B cell (primary cell): ENCODE measurements at regions not wholly inside any gene's neighbourhood (a gene's known extent, or its start where the extent isn't known, plus 50 kb on each side); places are given as distances from the start of the nearest gene placed in this dataset.

Source experiments
- ATAC-seq: fragments of 200-7000 bp; cut with Tn5 transposase; one replicate; pipeline ENCODE4 v1.10.0; 2021; ENCODE audit warnings: low read depth, mild to moderate bottlenecking, moderate number of reproducible peaks, moderate library complexity
- CTCF ChIA-PET: fragments of 350-600 bp; sonication (Branson Sonifier 250); formaldehyde crosslinking; loops from one replicate; lab custom pipeline; 2021; ENCODE audit warnings: antibody characterized with exemption, inconsistent platforms; lab: Charles Lee
- POLR2A ChIA-PET: fragments of 350-600 bp; sonication (Branson Sonifier 250); formaldehyde crosslinking; loops from one replicate; lab custom pipeline; 2021; ENCODE audit warnings: antibody characterized with exemption; lab: Charles Lee
- DNase-seq: peaks from one replicate; pipeline ENCODE4 v3.0.0; 2013
- H2AFZ ChIP-seq: 2 replicates; pipeline ENCODE4 v1.6.1; 2012; ENCODE audit warnings: mild to moderate bottlenecking, low read depth, low read length; ENCODE audit not compliant: insufficient read depth, poor library complexity, severe bottlenecking
- H3K27ac ChIP-seq, 2 donors: 1 replicate in 1 of 2; 2 replicates in 1 of 2; pipeline ENCODE4 v1.5.1; 2012 to 2013; ENCODE audit warnings: low read length in 2 of 2, mild to moderate bottlenecking in 2 of 2, moderate library complexity in 1 of 2
- H3K27me3 ChIP-seq, 4 experiments: fragments of 200-600 bp in 1 of 4; sonication (generic) in 1 of 4; replicated peaks in 1 of 4; 1 replicate in 2 of 4; 2 replicates in 2 of 4; pipeline versions ENCODE4 v1.6.1 to v1.7.0; 2013 to 2016; ENCODE audit warnings: low read length in 3 of 4, mild to moderate bottlenecking in 2 of 4, mixed read lengths in 1 of 4, moderate library complexity in 1 of 4; ENCODE audit not compliant: insufficient read depth in 4 of 4, control insufficient read depth in 3 of 4; ENCODE audit errors: control extremely low read depth in 1 of 4
- H3K36me3 ChIP-seq, 2 experiments: replicated peaks in 1 of 2; 1 replicate in 1 of 2; 2 replicates in 1 of 2; pipeline versions ENCODE4 v1.6.1 to v1.7.1; 2013; ENCODE audit warnings: low read length in 1 of 2; ENCODE audit not compliant: insufficient read depth in 2 of 2, control insufficient read depth in 1 of 2; ENCODE audit errors: control extremely low read depth in 1 of 2, extremely low read depth in 1 of 2
- H3K4me1 ChIP-seq, 2 donors: fragments of 200-600 bp in 1 of 2; sonication (generic) in 1 of 2; 1 replicate in 1 of 2; 2 replicates in 1 of 2; pipeline versions ENCODE4 v1.5.1 to v1.6.1; 2013 to 2017; ENCODE audit warnings: low read length in 2 of 2; ENCODE audit not compliant: control insufficient read depth in 2 of 2, insufficient read depth in 2 of 2
- H3K4me2 ChIP-seq: replicated peaks from 2 replicates; pipeline ENCODE3; 2012; ENCODE audit warnings: mild to moderate bottlenecking, low read depth, low read length; ENCODE audit not compliant: poor library complexity, severe bottlenecking
- H3K4me3 ChIP-seq, 5 experiments: fragments of 200-600 bp in 1 of 5; sonication (generic) in 1 of 5; 1 replicate in 3 of 5; 2 replicates in 2 of 5; pipeline versions ENCODE4 v1.5.1 to v1.7.0; 2011 to 2016; ENCODE audit warnings: low read length in 4 of 5, mild to moderate bottlenecking in 4 of 5, low read depth in 2 of 5, control low read depth in 1 of 5, moderate library complexity in 1 of 5; ENCODE audit not compliant: insufficient read depth in 1 of 5; ENCODE audit errors: control extremely low read depth in 1 of 5, extremely low read depth in 1 of 5
- H3K79me2 ChIP-seq: fragments of 200-600 bp; sonication (generic); one replicate; pipeline ENCODE4 v1.6.0; 2016; ENCODE audit warnings: low read length; ENCODE audit not compliant: control insufficient read depth, insufficient read depth
- H3K9ac ChIP-seq: fragments of 200-600 bp; sonication (generic); 2 replicates; pipeline ENCODE4 v1.6.1; 2017; ENCODE audit warnings: mild to moderate bottlenecking, low read length, moderate library complexity
- H3K9me3 ChIP-seq, 3 donors: one replicate each; pipeline versions ENCODE4 v1.6.1 to v1.7.1; 2013; ENCODE audit warnings: low read length in 2 of 3; ENCODE audit not compliant: control insufficient read depth in 2 of 3, insufficient read depth in 1 of 3; ENCODE audit errors: control extremely low read depth in 1 of 3
- H4K20me1 ChIP-seq: 2 replicates; pipeline ENCODE4 v1.6.0; 2012; ENCODE audit warnings: mild to moderate bottlenecking, low read length; ENCODE audit not compliant: insufficient read depth, control insufficient read depth, poor library complexity, severe bottlenecking
- H3K27ac Mint-ChIP-seq: one replicate; pipeline ENCODE4 v1.8.0; 2021; ENCODE audit warnings: mixed read lengths
- H3K27me3 Mint-ChIP-seq: one replicate; pipeline ENCODE4 v1.8.0; 2021; ENCODE audit warnings: mixed read lengths
- H3K4me1 Mint-ChIP-seq: one replicate; pipeline ENCODE4 v1.8.0; 2021; ENCODE audit warnings: mixed read lengths
- H3K4me3 Mint-ChIP-seq: one replicate; pipeline ENCODE4 v1.8.0; 2021; ENCODE audit warnings: mixed read lengths
- H3K9me3 Mint-ChIP-seq: one replicate; pipeline ENCODE4 v1.8.0; 2022; ENCODE audit warnings: mixed read lengths; ENCODE audit not compliant: insufficient read depth
- EZH2 ChIP-seq: IDR thresholded peaks from 2 replicates; pipeline ENCODE4 v1.6.1; 2012; ENCODE audit warnings: borderline replicate concordance, low read depth, mild to moderate bottlenecking, moderate library complexity, low read length; ENCODE audit not compliant: insufficient read depth, poor library complexity, severe bottlenecking
- WGBS: methylation state at CpG from one replicate; pipeline ENCODE4 v1.1.5; 2013; ENCODE audit warnings: missing lambda C conversion rate; ENCODE audit not compliant: insufficient coverage; 5-methylcytosine and 5-hydroxymethylcytosine counted together
- intact Hi-C: fragments of 100-400 bp; cut with micrococcal nuclease; formaldehyde crosslinking; loops from one replicate; pipeline ENCODE4 v1.10.0; 2022
- TF ChIP-seq, protein P1 (sequence below): fragments of 200-600 bp; IDR thresholded peaks from one replicate; pipeline ENCODE4 v1.8.0; 2022; ENCODE audit warnings: antibody characterized with exemption, mild to moderate bottlenecking

DNA sequence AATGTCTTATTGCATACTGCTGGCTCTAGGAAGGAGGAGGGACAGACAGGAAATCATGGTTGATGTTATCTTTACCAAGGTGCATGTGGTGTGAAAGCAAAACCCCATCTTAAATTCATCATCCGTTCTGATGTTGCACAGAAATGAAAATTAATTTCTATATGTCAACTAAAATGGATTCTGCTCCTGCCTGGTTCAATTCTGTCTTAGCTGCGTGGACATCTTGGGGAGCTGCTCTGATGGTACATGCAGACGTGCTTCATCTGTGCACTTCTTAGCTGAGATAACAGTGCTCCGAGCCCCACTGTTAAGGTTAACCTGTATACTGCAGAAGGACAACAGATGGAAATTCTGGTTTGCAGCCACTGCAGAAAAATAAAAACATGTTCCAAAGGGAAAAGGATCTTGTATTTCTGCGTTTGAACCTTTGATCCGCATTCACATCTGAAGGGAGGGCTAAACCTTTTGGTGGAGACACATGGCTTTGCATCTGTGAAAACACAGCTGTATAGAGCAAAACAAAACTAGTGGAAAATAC lies 155.6 kb downstream of the TM9SF2 start:
- H3K27me3 Mint-ChIP-seq = peaks cover 5% of the 10 kb centered on the region
- Histone ChIP-seq H3K36me3 (no peaks in the 10 kb centered on the region), H3K4me3 (no peak overlapping the region), H2AFZ (no peak overlapping the region), H3K9ac (no peak overlapping the region), H4K20me1 (peaks cover 17% of the 10 kb centered on the region), H3K9me3 (no peaks in the 10 kb centered on the region), H3K4me2 (no peak overlapping the region), H3K79me2 (peaks cover 7% of the 10 kb centered on the region), H3K27ac (no peak overlapping the region), H3K4me1 (peaks cover 14 to 18% of the 10 kb centered on the region in 2 donors), H3K27me3 (peaks cover 0 to 13% (median 11%) of the 10 kb centered on the region in 4 experiments)
- WGBS = 97% methylated on average over 5 of the region's 6 CpGs
- no peak for ATAC-seq
- peak; percentile 9 for DNase-seq
- H3K9me3 Mint-ChIP-seq = no peaks in the 10 kb centered on the region
- no peak overlapping the region for H3K4me3 Mint-ChIP-seq
- POLR2A ChIA-PET = interaction anchor here (0.5 kb wide), 1 partner anchor 10 kb away, joined by 7 read pairs; no protein-coding TSS in a partner anchor
- TF ChIP-seq, protein P1, sequence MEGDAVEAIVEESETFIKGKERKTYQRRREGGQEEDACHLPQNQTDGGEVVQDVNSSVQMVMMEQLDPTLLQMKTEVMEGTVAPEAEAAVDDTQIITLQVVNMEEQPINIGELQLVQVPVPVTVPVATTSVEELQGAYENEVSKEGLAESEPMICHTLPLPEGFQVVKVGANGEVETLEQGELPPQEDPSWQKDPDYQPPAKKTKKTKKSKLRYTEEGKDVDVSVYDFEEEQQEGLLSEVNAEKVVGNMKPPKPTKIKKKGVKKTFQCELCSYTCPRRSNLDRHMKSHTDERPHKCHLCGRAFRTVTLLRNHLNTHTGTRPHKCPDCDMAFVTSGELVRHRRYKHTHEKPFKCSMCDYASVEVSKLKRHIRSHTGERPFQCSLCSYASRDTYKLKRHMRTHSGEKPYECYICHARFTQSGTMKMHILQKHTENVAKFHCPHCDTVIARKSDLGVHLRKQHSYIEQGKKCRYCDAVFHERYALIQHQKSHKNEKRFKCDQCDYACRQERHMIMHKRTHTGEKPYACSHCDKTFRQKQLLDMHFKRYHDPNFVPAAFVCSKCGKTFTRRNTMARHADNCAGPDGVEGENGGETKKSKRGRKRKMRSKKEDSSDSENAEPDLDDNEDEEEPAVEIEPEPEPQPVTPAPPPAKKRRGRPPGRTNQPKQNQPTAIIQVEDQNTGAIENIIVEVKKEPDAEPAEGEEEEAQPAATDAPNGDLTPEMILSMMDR = no peak
- no peak for TF ChIP-seq EZH2
- CTCF ChIA-PET = interaction anchor here (0.6 to 8.0 kb wide), 28 partner anchors 9 to 1012 kb away, joined by 3 to 105 read pairs (median 4); no protein-coding TSS in a partner anchor
- no peak overlapping the region for H3K27ac Mint-ChIP-seq
- intact Hi-C loops = loop anchor here (1.0 to 5.0 kb wide), 6 partner anchors 214 to 1445 kb away; partner anchors contain the start of gene GGACT
- H3K4me1 Mint-ChIP-seq = peaks cover 23% of the 10 kb centered on the region

DNA sequence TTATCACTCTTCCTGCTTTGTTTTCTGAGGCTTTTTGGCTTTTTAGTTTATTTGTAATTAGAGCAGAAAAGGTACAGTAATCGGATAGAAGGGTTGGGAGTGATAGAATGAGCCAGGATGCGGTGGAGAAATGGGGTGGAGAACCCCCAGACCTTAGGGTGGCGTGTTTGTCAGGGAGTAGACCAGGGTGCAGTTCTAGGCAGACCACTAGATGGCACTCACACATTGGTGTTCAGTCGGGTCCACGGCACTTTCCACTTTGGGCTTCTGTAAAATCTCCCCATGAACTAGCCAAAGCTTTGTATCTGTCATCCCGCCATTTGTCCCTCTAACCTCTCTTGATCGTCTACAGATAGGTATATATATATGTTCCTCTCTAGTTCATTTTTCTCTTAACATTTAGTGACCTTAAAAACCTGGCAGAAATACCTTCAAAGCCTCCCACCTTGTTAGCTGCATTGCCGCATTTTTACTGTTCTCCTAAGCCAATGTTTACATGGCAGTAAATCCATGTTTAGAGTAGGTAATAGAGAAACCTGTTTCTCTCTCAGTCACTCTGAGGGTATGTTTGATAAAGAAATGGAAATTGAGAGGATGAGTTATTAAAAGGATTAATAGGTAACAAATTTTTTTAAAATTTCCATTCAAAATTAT lies 154.9 kb downstream of the TM9SF2 start:
- no peak overlapping the region for H3K4me2 ChIP-seq
- no peak overlapping the region for H3K4me3 ChIP-seq
- Mint-ChIP-seq H3K4me1 (peaks cover 23% of the 10 kb centered on the region), H3K4me3 (peak overlapping the region; percentile 30), H3K27ac (no peak overlapping the region), H3K27me3 (peaks cover 5% of the 10 kb centered on the region), H3K9me3 (no peaks in the 10 kb centered on the region)
- H3K9me3 ChIP-seq = no peaks in the 10 kb centered on the region
- H3K27ac ChIP-seq = no peak overlapping the region
- ATAC-seq (peak; percentile 75), DNase-seq (peak; percentile 77)
- no peaks in the 10 kb centered on the region for H3K36me3 ChIP-seq
- WGBS = 16% methylated on average over 3 of the region's 8 CpGs
- H4K20me1 ChIP-seq = peaks cover 17% of the 10 kb centered on the region
- H3K4me1 ChIP-seq = peaks cover 14 to 18% of the 10 kb centered on the region in 2 donors
- TF ChIP-seq, protein P1 = peak; percentile 90
- TF ChIP-seq EZH2 = no peak
- peaks cover 7% of the 10 kb centered on the region for H3K79me2 ChIP-seq
- CTCF ChIA-PET = interaction anchor here (0.6 to 8.0 kb wide), 27 partner anchors 8 to 1013 kb away, joined by 3 to 105 read pairs (median 4); no protein-coding TSS in a partner anchor
- POLR2A ChIA-PET = no interaction called here
- intact Hi-C loops = loop anchor here (1.0 to 5.0 kb wide), 6 partner anchors 213 to 1446 kb away; partner anchors contain the start of gene GGACT
- peaks cover 0 to 13% (median 10%) of the 10 kb centered on the region in 4 experiments for H3K27me3 ChIP-seq
- no peak overlapping the region for H3K9ac ChIP-seq
- no peak overlapping the region for H2AFZ ChIP-seq
